Keratinocyte (primary cell): ENCODE measurements at regions not wholly inside any gene's neighbourhood (a gene's known extent, or its start where the extent isn't known, plus 50 kb on each side); places are given as distances from the start of the nearest gene placed in this dataset.

Experiments used
- CTCF ChIP-seq, 3 experiments: IDR thresholded peaks in 1 of 3; conservative IDR thresholded peaks in 1 of 3; optimal IDR thresholded peaks in 1 of 3; 2 replicates in 2 of 3; 3 replicates in 1 of 3; pipeline versions ENCODE3 to v1.5.1; 2011; ENCODE audit warnings: low read length in 3 of 3, mild to moderate bottlenecking in 3 of 3, moderate library complexity in 2 of 3, control low read depth in 1 of 3, inconsistent platforms in 1 of 3; ENCODE audit not compliant: insufficient read depth in 2 of 3; ENCODE audit errors: extremely low read depth in 1 of 3
- EZH2 ChIP-seq: IDR thresholded peaks from one replicate; pipeline ENCODE4 v1.6.1; 2012; ENCODE audit warnings: inconsistent platforms, mild to moderate bottlenecking, low read length, moderate library complexity

GRCh38 chr3:116812949-116813348 is 103.4 kb downstream of the TUSC7 start:
- TF ChIP-seq CTCF (optimal IDR thresholded peaks at IDR 0.05 in 1 of 3, IDR thresholded peaks at IDR 0.05 in 1 of 3, conservative IDR thresholded peaks at IDR 0.05 in 1 of 3; ENCODE audit: extremely low read depth in 1 of 3, insufficient read depth in 2 of 3, low read length in 3 of 3) (no peak), EZH2 (no peak)
